Fibroblast of skin of scalp (primary cell): ENCODE measurements at regions not wholly inside any gene's neighbourhood (a gene's known extent, or its start where the extent isn't known, plus 50 kb on each side); places are given as distances from the start of the nearest gene placed in this dataset.
A peak's percentile ranks its signal among the peaks of the same experiment; 100 is the strongest.
"Not testable (repeated sequence)": the region's sequence is repeated elsewhere in the genome, so short reads cannot be mapped to it uniquely, and the experiment has no call there.

Experiments
- DNase-seq: peaks from one replicate; pipeline ENCODE4 v3.0.0-alpha.2; 2013

DNA sequence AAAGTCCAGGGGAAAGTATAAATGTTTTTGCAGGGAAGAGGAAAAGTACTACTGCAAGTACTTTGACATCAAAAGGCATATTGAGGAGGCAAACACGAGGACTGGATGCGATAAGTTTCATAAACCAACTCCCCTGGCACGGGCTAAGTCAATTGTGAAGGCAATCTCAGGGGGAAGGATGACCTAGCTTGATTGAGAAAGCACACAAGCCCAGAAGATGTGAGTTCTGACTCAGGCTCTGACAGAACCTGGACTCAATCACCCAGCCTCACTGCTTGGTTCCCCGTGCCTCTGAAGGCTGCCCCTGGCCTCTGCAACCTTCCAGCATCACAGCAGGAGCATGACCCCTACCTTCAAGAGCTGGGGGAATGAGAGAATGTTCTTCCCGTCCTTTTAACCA, 93.2 kb upstream of the ZNF438 start:
- DNase-seq = no peak

DNA sequence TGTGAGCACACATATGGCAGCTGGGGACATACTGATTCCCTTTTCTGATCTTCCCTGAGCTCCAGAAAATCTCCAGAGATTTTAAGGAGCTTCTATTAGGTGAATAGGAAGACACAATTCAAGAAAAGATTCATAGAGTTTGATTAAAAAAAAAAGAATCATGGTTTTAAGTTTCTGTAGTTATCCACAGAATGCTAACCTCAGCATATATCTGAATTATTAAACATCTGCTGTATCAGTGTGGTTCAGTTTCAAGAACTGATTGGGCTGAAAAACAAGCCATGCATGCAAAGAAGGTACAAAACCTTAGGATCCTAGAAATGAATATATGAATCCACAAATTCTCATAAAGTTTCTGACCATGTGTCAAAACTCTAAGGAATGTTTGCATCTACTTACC, 94.1 kb upstream of the ZNF438 start:
- DNase-seq = no peak

DNA sequence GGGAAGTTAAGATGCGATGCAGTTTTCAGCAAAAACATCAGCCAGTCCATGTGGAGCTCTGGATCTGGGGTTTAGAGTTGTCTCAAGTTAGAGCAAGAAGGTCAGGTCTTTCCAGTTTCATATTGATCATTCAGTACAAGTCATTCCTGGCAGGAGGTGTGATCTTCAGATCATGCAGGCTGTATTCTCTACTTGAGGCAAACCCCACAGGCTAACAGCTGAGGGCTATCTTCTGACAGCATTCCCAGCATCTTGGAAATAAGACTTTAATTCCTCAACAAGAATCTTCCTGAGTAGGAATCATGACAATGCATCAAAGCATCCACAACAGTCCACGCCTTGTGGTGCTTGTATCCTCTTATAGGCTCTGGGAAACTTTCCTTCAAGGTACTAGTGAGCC, 94.9 kb upstream of the ZNF438 start:
- peak; percentile 35 for DNase-seq

DNA sequence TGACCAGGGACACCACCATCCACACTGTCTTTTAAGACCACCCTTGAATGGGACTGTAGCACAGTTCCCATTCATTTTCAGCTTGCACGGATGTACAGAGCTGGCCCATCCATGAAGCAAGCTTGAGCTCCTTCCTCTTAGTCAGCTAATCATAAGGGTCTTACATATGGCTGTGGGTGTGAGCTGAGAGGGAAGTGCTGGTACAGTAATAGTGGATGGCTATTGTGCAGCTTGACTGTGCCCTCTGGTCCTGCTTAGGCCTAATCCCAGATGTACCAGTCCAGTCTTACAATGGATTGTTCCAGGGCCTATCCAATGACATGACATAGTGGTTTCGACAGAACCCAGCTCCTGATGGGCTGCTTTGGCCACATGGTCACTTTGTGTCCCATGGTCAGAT, 96.9 kb upstream of the ZNF438 start:
- no peak for DNase-seq

DNA sequence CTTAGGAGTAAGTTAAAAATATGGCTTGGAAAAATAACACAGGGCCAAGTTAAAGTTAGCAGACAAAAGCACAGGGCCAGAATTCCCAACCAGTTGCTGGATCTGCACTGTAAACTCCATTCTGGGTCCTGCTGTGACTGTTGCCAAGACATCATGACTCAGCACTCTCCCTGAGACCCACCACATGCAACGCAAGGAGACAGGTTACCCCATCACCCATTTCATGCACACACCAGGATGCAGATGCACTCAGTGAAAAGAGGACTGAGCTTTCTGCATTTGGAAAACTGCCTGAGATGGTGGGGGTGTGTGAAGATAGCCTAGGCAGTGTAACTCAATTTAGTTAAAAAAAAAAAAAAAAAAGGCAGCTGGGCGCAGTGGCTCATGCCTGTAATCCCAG, 97.6 kb upstream of the ZNF438 start:
- peak; percentile 93 for DNase-seq

DNA sequence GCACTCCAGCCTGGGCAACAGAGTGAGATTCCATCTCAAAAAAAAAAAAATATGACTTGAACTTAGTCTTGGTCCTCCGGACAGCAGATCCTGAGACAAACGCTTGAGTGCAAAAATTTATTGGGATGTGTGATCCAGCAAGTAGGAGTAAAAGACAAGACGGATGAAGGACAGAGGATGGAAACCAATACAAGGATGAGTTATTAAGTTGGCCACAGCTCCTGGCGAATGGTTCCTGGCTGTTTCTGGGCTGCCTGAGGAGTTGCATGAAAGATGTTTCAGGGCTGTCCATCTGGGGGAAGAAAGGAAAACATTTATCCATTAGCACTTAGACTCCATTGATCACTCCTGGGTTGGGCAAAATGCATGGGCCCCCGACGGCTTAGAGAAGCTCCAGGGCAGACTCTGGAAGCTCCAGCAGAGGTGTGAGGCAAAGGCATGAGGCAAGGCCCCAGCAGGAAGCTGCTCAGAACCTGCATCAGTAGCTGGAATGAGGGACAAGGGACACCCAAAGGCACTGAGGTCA, 98.3 kb upstream of the ZNF438 start:
- DNase-seq = no peak

DNA sequence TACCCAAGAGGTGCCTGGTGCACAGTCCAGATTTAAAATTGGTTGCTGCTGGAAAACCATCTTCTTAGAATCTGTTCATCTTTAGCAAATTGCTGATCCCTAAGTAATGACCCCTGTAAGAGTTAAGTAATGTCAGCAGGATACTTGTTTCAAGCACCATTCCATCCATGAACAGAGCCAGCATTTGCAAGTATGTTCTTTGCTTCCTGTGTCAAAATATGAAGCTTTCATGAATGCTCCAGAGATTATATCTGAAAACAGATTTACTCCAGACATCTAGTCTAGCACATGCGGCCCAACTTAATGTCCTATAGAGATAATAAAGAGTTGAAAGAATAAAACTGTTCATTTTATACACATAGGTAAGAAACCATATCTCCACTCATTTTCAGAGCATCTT, 98.7 kb upstream of the ZNF438 start:
- no peak for DNase-seq

DNA sequence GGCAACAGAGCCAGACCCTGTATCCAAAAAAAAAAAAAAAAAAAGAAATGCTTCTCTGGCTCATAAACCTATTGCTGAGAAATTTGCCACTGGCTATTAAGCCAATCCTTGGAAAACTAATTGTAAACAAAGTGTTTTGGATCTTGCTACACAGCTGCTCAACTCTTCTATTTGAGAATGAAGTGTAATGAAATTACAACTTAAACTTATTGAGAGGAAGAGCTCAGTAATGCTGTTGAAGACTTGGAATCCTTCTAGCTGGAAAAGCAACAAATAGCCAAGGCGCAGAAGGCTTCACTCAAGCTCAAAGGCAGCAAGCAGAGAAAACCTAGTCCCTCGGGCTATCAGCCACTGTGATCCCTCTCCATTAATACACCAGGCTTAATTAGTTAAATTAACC, 99.6 kb upstream of the ZNF438 start:
- no peak for DNase-seq

DNA sequence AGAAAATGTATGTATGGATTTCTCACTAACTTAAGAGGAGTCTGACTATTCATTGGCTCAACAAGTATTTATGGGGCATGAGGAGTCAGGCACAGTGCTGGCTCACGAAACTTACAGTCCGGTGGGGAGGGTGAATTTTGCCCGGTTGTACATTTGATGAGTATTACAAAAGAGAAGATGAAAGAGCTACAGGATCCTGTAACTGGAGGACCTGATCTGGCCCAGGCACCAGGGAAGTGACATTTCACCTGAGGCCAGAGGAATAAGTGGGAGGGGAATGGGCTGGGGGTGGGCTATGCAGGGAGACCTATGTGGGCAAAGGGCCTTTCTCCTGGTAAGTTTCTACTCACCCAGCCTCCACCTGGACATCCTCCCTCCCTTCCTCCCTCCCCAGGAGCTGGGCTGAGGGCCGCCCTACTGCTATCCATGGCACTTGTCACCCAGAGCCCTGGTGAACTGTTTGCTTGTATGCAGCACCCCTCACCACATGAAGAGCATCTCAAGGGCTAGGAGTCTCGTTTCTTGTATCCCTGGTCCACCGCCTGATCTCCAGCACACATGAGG, 101.1 kb upstream of the ZNF438 start:
- no peak for DNase-seq

DNA sequence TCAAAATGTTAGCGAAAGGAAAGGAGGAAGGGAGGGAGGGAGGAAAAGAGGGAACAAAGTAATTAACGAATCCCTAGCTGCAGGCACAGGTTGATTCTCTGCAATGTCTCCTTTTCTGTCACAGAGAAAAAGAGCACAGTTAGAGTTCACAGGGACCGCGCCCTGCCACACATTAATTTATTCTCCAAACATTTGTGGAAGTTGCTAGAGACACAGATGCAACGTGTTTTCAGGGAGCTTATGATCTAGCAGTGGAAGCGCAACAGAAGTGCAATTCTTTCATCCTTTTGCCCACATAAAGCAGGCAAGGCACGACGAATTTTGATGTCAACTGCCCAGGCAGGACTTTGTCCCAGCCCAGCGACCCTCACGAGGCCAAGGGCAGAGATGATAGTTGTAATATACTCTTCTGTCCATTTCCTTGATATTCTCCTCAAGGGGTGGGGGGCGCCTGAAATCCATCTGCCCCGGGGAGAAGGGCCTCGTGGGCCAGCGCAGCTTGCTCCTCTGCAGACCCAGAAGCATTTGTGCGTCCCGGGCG, 101.7 kb upstream of the ZNF438 start:
- no peak for DNase-seq

DNA sequence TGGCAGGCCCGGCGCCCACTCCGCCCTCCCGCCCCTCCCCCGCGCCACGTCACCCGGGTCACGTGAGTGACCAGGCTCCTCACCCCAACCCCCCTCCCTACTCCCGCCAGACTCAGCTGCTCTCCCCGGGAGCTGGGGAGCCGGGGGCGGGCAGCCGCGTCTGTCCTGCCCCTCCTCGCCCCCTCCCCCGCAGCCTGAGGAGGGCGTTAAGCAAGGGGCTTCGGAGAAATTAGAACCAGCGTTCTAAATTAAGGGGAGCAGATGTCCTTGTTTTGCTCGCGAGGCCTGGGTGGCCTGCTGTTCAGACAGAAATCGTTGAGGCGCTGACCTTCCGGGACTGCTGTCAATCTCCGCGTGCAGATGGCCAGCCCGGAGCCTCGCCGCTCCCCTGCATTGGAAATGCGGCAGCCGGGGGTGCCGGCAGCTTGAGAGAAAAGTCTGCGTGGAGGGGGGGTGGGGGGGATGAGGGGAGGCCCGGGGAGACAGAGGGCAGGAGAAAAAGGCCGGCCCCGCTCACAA, 102.2 kb upstream of the ZNF438 start:
- peak; percentile 85 for DNase-seq

DNA sequence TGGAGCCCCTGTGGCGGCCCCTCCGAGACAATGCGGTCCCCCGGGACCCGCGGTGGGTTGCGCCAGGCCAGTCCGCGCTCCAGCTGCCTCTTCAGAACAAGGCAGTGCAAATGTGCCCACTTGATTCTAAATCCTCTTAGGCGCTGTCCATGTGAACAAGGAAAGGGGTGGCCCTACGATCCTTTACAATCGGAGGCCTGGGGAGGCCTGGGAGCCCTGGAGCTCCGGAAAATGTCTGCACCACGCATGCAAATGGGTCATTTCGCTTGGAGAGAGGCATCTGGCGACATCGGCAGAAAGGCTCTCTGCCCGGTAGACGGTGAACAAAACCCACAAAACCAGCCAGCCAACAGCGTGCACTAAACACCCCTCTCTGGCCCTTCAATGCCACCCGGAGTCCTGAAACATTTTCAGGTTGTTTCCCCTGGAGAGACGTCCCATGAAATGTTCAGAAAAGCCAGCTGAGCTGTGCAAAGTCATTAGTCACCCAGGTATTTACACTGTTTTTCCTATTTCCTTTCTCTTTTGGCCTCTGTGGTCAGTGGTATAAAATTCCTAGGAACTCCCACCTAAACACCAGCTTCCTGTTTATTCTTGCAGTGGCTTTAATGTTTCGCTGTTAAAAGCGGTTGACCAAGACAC, 102.8 kb upstream of the ZNF438 start:
- DNase-seq = peak; percentile 40

DNA sequence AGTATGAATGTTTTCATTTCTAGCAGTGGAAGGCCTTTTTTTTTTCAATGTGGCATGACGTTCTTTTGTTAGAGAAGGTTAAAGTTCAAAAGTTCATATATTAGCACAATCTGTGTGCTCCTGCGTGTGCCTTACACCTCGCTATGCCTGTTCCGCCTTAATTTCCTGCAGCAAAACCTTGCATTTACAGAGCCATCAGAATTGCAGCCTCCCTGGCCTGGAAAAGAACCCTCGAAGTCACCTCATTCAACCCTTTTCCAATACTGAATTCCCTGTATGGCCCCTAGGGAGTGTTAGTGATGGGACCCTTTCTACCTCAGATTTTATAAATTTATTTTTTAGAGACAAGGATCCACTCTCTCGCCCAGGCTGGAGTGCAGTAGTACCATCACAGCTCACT, 103.5 kb upstream of the ZNF438 start:
- DNase-seq = no peak

DNA sequence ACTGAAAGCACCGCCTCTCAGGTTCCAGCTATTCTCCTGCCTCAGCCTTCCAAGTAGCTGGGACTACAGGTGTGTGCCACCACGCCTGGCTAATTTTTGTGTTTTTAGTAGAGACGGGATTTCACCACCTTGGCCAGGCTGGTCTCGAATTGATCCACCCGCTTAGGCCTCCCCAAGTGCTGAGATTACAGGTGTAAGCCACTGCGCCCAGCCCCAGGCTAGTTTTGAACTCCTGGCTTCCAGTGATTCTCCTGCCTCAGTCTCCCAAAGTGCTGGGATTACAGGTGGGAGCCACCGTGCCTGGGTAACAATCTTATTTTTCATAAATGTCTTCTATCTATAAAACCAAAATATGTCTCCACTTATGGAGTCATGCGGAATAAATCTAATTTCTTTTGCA, 104.1 kb upstream of the ZNF438 start:
- not testable (repeated sequence) for DNase-seq

DNA sequence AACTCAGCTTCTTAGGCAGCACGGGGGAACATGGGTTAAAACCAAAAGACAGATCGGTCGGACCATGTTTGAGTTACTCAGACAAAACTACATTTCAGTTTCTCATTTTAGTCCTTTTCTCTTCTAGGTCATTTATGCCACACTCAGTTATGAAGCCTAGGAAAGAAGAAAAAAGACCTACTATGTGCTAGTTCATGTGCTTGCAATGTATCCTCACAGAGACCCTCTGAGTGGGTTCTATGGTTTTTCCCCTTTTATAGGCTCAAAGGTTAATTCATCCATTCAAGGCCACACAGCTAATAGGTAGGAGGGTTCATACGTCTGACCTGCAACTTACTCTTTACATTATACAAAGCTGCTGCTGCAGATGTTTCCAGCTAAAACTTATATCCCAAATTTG, 104.7 kb upstream of the ZNF438 start:
- DNase-seq = no peak

DNA sequence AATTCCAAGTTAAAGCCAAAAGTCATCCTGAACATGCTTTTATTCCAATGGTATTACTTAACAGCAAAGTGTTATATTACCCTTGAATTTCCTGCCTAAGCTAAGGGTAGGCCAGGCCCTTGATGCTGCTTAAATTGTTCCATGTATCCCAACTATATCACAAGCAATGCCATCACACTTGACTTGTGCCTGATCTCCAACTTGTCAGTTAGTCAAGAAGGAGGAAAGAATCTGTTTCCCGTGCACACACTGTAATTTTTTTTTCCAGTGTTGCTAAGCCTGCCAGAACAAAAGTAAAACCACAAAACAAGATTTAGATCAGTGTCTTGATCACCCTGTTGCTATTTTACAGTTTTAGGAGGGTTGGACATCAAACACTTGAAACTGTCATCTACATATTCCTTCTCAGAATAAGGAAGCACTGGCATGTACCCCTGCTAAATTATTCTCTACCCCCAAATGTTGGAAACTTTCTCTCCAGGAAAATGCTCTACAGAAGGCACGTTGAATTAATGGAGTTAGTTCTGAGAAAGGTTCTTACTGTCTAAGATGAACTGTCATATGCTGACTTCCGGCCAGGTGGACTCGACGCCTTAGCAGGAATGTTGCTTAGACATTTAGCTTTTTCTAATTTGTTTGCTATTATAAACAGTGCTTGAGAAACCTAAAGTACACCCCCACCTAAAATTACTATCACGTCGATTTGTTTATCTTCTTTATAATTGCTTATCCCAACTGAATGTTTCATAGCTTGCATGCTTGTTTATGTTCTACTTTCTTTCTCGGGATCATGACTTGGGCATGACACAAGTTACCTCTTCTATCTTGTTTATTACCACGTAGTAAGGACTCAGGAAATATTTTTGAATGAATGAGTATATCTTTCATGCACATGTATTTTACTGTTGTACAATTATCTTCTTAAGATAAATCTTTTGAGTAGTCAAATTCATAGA, 105.5 kb upstream of the ZNF438 start:
- DNase-seq = no peak

DNA sequence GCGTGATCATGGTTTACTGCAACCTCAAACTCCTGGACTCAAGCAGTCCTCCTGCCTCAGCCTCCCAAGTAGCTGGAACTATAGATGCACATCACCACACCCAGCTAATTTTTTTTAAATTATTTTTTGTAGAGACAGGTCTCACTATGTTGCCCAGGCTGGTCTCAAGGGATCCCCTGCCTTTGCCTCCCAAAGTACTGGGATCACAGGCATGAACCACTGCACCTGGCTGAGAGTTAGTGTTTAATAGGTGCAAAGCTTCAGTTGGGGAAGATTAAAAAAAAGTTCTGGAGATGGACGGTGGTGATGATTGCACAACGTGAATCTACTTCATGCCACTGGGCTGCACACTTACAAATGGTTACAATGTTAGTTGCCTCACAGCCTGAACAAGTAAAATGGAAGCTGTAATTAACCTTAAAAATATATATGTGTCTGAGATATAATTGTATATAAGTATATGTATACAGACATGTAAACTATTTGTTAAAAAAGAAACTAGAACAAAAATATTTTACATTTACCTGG, 106.4 kb upstream of the ZNF438 start:
- DNase-seq = no peak

DNA sequence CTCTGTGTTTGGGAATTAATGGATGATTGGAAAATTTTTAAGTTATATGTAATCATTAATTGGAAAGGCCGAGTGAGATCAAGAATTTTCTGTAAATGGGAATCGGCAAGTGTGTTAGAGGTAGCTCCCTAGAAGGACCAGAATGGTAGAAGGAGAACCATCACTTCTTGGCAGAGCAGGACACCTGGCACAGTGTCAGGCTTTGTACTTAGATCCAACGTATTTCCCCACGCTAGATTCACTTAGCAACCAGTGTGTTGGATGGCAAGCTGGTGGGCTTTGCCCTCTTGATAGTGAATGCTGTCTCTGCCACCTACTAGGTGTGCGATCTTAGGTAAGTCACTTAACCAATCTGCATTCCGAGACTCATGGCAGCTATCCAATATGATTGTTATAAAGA, 107.8 kb upstream of the ZNF438 start:
- DNase-seq = no peak

DNA sequence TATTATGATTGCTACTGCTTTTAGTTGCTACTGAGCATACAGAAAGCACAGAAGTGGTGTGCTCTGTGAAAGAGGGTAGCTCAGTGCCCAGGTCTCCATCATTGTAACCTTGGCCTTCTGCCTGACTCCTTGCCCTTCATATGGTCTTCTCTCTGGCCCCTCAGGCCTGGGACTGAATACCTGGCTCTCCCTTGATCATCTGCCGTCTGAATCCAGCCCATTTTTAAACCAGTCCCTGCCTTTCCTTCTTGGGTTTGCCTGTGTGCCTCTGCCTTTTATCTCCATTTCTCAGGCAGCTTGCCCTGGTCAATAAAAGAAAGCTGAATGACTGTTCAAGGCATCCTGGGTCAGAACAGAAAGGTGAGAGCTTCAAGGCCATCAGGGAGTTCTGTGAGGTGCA, 109.1 kb upstream of the ZNF438 start:
- DNase-seq = no peak

DNA sequence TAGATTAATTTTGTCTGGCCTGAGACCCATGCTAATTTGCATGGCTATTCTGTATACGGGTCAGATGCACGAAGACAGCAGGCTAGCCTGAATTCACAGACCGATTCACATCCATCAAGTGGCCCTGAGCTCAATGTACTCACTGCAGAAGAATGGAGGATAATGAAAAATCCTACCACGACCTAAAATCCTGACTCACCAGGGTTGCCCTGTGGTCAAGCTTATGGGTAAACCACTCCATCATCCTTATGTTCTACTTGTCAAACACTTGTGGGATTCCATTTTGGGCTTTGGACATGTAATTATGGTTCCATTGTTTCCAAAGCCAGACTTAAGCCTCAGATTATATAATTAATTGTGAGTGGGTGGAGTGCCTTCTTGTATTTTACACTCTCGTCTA, 110.4 kb upstream of the ZNF438 start:
- peak; percentile 78 for DNase-seq

DNA sequence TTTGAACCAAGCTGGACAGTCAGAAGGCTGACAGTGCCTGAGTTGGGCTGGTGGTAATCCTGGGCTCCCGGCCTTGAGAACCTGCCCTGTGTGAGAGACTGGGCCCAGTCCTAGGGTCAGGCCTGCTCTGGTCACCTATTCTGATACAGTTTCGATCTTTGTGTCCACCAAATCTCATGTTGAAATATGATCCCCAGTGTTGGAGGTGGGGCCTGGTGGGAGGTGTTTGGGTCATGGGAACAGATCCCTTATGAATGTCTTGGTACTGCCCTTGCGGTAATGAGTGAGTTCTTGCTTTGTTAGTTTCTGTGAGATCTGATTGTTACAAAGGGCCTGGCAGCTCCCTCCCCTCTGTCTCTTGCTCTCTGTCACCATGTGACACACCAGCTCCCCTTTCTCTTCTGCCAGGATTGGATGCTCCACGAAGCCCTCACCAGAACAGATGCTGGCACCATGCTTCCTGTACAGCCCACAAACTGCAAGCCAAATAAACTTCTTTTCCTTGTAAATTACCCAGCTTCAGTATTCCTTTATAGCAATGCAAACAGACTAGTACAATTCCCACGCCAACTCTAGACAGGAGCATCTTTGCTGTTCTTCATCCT, 111.8 kb upstream of the ZNF438 start:
- DNase-seq = no peak

DNA sequence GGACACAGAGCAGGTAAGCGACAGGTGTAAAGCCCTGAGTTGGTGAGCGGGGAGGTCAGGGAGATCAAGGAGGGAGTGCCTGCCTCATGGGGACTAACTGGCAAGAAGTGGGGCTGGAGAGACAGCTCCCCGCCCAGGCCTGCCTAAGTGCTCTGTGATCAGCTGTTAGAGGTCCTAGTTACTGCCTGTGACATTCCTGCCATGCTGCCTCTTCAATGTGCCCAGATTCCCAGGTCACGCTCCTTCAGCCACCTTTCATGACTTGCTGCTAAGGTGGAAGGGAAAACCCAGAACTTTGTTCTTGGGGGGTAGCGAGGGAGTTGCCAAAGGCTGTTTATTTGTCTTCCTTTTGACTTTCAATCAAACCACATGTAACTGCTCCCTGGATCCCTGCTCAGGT, 114.3 kb upstream of the ZNF438 start:
- no peak for DNase-seq
